Adrenal gland (tissue), 9 donors: ENCODE measurements at regions not wholly inside any gene's neighbourhood (a gene's known extent, or its start where the extent isn't known, plus 50 kb on each side); places are given as distances from the start of the nearest gene placed in this dataset.
"Not testable (repeated sequence)": the region's sequence is repeated elsewhere in the genome, so short reads cannot be mapped to it uniquely, and the experiment has no call there.

Experiments
- DNase-seq, 7 donors: peaks; one replicate each; pipeline ENCODE4 v3.0.0-alpha.2; 2019 to 2020
- H3K27ac ChIP-seq, 5 donors: fragments of 200-600 bp; sonication (generic) in 4 of 5; 1 replicate in 3 of 5; 2 replicates in 2 of 5; pipeline versions ENCODE4 v1.5.1 to v1.8.0; 2016 to 2020; ENCODE audit warnings: mild to moderate bottlenecking in 1 of 5
- H3K27me3 ChIP-seq: fragments of 200-600 bp; 2 replicates; pipeline ENCODE4 v1.8.0; 2021
- H3K36me3 ChIP-seq, 2 donors: fragments of 200-600 bp; replicated peaks in 1 of 2; 1 replicate in 1 of 2; 2 replicates in 1 of 2; pipeline versions ENCODE4 v1.5.1 to v1.8.0; 2018 to 2022
- H3K4me1 ChIP-seq, 2 donors: fragments of 200-600 bp; replicated peaks in 1 of 2; 1 replicate in 1 of 2; 2 replicates in 1 of 2; pipeline versions ENCODE4 v1.5.1 to v1.8.0; 2018 to 2021
- H3K4me3 ChIP-seq, 4 donors: fragments of 200-600 bp; sonication (generic) in 3 of 4; one replicate each; pipeline ENCODE4 v1.5.1; 2016 to 2018
- H3K9me3 ChIP-seq, 3 donors: fragments of 200-600 bp; sonication (generic) in 1 of 3; replicated peaks in 1 of 3; 1 replicate in 2 of 3; 2 replicates in 1 of 3; pipeline versions ENCODE4 v1.5.1 to v1.8.0; 2016 to 2021
- POLR2A ChIP-seq, 2 donors: fragments of 450-650 bp; IDR thresholded peaks; one replicate each; pipeline ENCODE4 v1.6.1; 2017; ENCODE audit warnings: antibody characterized with exemption in 2 of 2, mild to moderate bottlenecking in 2 of 2, moderate library complexity in 1 of 2
- WGBS, 4 donors: extraction: QIAGEN DNeasy Blood & Tissue Kit in 2 of 4; methylation state at CpG; one replicate each; pipeline versions ENCODE4 v1.1.5 to v1.1.7; 2013 to 2017; 5-methylcytosine and 5-hydroxymethylcytosine counted together
- intact Hi-C, 2 donors: fragments of 100-400 bp; cut with DNase I; formaldehyde crosslinking; loops; one replicate each; pipeline versions ENCODE4 v1.14.1 to v1.15.0; 2022 to 2023
- TF ChIP-seq, protein P1 (sequence below), 6 experiments: fragments of 450-650 bp in 4 of 6; fragments of 200-600 bp in 2 of 6; sonication (generic) in 1 of 6; IDR thresholded peaks; 1 replicate in 5 of 6; 2 replicates in 1 of 6; pipeline versions ENCODE4 v1.5.1 to v1.8.0; 2016 to 2021; ENCODE audit warnings: antibody characterized with exemption in 6 of 6, mild to moderate bottlenecking in 2 of 6, moderate library complexity in 1 of 6
- donor health status: healthy with polysubstance abuse.
- donor health status: Bipolar disorder and iron deficiency.
- donor health status: DM: yes; HTN: yes; CAD: no.
- donor health status: DM: no; HTN: no; CAD: no.
- donor health status: DM: no; HTN: no; CAD: no.

DNA sequence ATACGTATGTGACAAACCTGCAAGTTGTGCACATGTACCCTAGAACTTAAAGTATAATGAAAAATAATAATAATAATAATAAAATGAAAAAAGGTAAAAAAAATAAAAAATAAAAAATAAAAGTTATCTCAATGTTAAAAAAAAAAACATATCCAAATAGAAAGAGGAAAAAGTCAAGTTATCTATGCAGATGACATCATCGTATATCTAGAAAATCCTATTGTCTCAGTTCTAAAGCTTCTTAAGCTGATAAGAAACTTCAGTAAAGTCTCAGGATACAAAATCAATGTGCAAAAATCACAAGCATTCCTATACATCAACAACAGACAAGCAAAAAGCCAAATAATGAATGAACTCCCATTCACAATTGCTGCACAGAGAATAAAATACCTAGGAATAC lies 466.6 kb upstream of the PHF14 start:
- no peak overlapping the region for H3K27ac ChIP-seq
- 91 to 96% (median 92%) methylated on average over 2 of the region's 2 CpGs for WGBS, 4 donors
- intact Hi-C loops: no loop called here

DNA sequence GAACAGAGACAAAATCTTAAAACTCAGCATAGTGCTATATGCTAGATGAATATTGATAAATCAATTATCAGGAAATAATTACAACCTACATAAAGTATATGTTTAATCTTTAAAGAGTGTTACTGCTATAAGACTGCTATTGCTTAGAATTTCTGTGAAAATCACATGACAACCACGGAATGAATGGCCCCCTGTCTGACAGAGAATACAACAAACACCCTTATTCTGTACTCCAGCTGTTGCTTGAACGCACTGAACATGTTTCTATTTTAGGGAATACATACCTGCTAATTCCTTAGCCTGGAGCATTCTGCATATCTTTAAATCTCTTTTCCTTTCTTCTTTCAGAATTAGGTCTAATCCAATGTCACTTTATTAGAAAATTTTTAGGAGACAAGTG lies 452.4 kb upstream of the PHF14 start:
- Histone ChIP-seq H3K4me1 (no peaks in the 10 kb centered on the region), H3K27me3 (no peaks in the 10 kb centered on the region), H3K27ac (no peak overlapping the region), H3K36me3 (no peaks in the 10 kb centered on the region), H3K4me3 (no peak overlapping the region), H3K9me3 (no peaks in the 10 kb centered on the region)
- 70 to 84% (median 79%) methylated on average over 2 of the region's 2 CpGs for WGBS, 4 donors
- no peak for DNase-seq
- TF ChIP-seq, protein P1, sequence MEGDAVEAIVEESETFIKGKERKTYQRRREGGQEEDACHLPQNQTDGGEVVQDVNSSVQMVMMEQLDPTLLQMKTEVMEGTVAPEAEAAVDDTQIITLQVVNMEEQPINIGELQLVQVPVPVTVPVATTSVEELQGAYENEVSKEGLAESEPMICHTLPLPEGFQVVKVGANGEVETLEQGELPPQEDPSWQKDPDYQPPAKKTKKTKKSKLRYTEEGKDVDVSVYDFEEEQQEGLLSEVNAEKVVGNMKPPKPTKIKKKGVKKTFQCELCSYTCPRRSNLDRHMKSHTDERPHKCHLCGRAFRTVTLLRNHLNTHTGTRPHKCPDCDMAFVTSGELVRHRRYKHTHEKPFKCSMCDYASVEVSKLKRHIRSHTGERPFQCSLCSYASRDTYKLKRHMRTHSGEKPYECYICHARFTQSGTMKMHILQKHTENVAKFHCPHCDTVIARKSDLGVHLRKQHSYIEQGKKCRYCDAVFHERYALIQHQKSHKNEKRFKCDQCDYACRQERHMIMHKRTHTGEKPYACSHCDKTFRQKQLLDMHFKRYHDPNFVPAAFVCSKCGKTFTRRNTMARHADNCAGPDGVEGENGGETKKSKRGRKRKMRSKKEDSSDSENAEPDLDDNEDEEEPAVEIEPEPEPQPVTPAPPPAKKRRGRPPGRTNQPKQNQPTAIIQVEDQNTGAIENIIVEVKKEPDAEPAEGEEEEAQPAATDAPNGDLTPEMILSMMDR (IDR thresholded peaks at IDR 0.05): no peak
- no peak for TF ChIP-seq POLR2A (IDR thresholded peaks at IDR 0.05)
- intact Hi-C loops: no loop called here

More for the DNA sequence above, 466.6 kb upstream of the PHF14 start:
- no peak for DNase-seq
- H3K4me1 ChIP-seq: no peaks in the 10 kb centered on the region
- no peaks in the 10 kb centered on the region for H3K27me3 ChIP-seq
- H3K4me3 ChIP-seq: no peak overlapping the region
- no peaks in the 10 kb centered on the region for H3K36me3 ChIP-seq
- TF ChIP-seq, protein P1 (IDR thresholded peaks at IDR 0.05): no peak
- no peak for TF ChIP-seq POLR2A (IDR thresholded peaks at IDR 0.05)
- no peaks in the 10 kb centered on the region for H3K9me3 ChIP-seq

DNA sequence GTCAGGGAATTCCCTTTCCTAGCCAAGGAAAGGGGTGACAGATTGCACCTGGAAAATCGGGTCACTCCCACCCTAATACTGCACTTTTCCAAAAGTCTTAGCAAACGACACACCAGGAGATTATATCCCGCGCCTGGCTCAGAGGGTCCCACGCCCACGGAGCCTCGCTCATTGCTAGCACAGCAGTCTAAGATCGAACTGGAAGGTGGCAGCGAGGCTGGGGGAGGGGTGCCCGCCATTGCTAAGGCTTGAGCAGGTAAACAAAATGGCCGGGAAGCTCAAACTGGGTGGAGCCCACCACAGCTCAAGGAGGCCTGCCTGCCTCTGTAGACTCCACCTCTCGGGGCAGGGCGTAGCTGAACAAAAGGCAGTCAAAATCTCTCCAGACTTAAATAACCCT lies 440.2 kb upstream of the PHF14 start:
- H3K36me3 ChIP-seq, H3K27me3 ChIP-seq, H3K27ac ChIP-seq, DNase-seq, H3K4me3 ChIP-seq, intact Hi-C loops, H3K4me1 ChIP-seq, H3K9me3 ChIP-seq: not testable (repeated sequence)
- 78 to 92% (median 87%) methylated on average over 7 to 13 of the region's 13 CpGs for WGBS, 4 donors

DNA sequence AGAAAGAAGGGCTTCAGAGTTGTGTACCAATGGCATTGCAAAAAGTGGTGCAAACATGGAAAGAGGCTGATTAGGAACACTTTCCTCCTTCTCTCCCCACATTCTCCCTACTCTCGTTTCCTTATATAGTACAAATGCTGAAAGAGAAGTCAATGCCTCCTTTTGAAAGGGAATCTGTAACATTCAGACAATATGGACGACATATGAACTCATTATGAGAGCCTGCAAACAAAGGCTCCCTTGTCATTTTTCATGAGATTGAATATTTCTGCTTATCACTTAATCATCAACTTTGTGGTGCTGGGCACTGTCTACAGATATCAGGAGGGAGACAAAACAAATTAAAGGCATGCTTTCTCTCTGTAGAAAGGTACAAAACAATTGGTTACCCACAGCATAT lies 437.1 kb upstream of the PHF14 start:
- TF ChIP-seq, protein P1 (IDR thresholded peaks at IDR 0.05): no peak
- TF ChIP-seq POLR2A (IDR thresholded peaks at IDR 0.05): no peak
- no peaks in the 10 kb centered on the region for H3K4me1 ChIP-seq
- H3K27me3 ChIP-seq: no peaks in the 10 kb centered on the region
- H3K4me3 ChIP-seq: no peak overlapping the region
- no peak for DNase-seq
- no peaks in the 10 kb centered on the region for H3K36me3 ChIP-seq
- WGBS, 4 donors: 29 to 50% (median 39%) methylated on average over 2 of the region's 2 CpGs
- intact Hi-C loops: no loop called here
- no peaks in the 10 kb centered on the region for H3K9me3 ChIP-seq
- H3K27ac ChIP-seq: no peak overlapping the region

DNA sequence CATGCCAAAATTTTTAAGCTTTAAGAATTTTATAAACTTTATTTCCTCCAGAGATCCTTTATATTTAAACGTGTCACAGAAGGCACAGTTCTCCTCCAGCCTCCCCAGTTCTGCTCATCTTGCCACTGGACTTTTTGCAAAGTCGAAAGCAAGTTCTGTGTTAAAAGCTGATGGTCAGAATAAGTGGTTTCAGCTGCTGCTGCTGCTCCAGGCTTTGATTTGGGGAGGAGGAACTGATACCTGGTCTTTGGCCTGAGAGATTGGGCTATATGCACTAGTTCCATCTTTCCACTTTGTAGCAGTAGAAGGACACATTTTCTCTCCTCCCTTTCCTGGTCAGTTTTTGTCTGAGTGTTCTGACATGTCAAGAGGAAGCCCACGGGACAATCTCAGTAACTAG lies 435.9 kb upstream of the PHF14 start:
- TF ChIP-seq, protein P1 (IDR thresholded peaks at IDR 0.05): no peak
- TF ChIP-seq POLR2A (IDR thresholded peaks at IDR 0.05): no peak
- 63 to 77% (median 69%) methylated on average over 3 of the region's 3 CpGs for WGBS, 4 donors
- no peaks in the 10 kb centered on the region for H3K9me3 ChIP-seq

More for the DNA sequence above, 435.9 kb upstream of the PHF14 start:
- no peak for DNase-seq
- Histone ChIP-seq H3K36me3 (no peaks in the 10 kb centered on the region), H3K4me1 (no peaks in the 10 kb centered on the region), H3K4me3 (no peak overlapping the region), H3K27ac (no peak overlapping the region), H3K27me3 (no peaks in the 10 kb centered on the region)
- intact Hi-C loops: no loop called here
